Smooth muscle cell (in vitro differentiated cells): ENCODE measurements at regions not wholly inside any gene's neighbourhood (a gene's known extent, or its start where the extent isn't known, plus 50 kb on each side); places are given as distances from the start of the nearest gene placed in this dataset.

Experiments used
- DNase-seq: peaks from one replicate; lab custom pipeline; 2025; ENCODE audit not compliant: unreplicated experiment; lab: John Stamatoyannopoulos, UW
- H2AFZ ChIP-seq: fragments of 200-600 bp; sonication (generic); 2 replicates; pipeline ENCODE4 v1.6.0; 2016; ENCODE audit warnings: antibody characterized with exemption, low read depth, mild to moderate bottlenecking
- H3F3A ChIP-seq: fragments of 200-600 bp; sonication (generic); 2 replicates; pipeline ENCODE4 v1.6.0; 2017; ENCODE audit warnings: antibody characterized with exemption, low read depth
- H3K27ac ChIP-seq: fragments of 200-600 bp; sonication (generic); 2 replicates; pipeline ENCODE4 v1.5.1; 2016; ENCODE audit warnings: low read depth, mild to moderate bottlenecking
- H3K27me3 ChIP-seq: fragments of 200-600 bp; sonication (generic); 2 replicates; pipeline ENCODE4 v1.6.1; 2016; ENCODE audit warnings: low read depth, mild to moderate bottlenecking
- H3K36me3 ChIP-seq: fragments of 200-600 bp; sonication (generic); 2 replicates; pipeline ENCODE4 v1.5.1; 2016; ENCODE audit warnings: low read depth
- H3K4me1 ChIP-seq: fragments of 200-600 bp; sonication (generic); 2 replicates; pipeline ENCODE4 v1.5.1; 2016; ENCODE audit warnings: low read depth
- H3K4me2 ChIP-seq: fragments of 200-600 bp; sonication (generic); 2 replicates; pipeline ENCODE4 v1.6.0; 2016; ENCODE audit warnings: mild to moderate bottlenecking
- H3K4me3 ChIP-seq: fragments of 200-600 bp; sonication (generic); 2 replicates; pipeline ENCODE4 v1.5.1; 2016; ENCODE audit warnings: mild to moderate bottlenecking
- H3K79me2 ChIP-seq: fragments of 200-600 bp; sonication (generic); 2 replicates; pipeline ENCODE4 v1.6.0; 2016; ENCODE audit warnings: low read depth, mild to moderate bottlenecking
- H3K9ac ChIP-seq: fragments of 200-600 bp; sonication (generic); 2 replicates; pipeline ENCODE4 v1.6.0; 2016; ENCODE audit warnings: low read depth
- H3K9me3 ChIP-seq: fragments of 200-600 bp; sonication (generic); replicated peaks from 2 replicates; pipeline ENCODE4 v1.5.1; 2016; ENCODE audit warnings: low read depth
- H4K20me1 ChIP-seq: fragments of 200-600 bp; sonication (generic); 2 replicates; pipeline ENCODE4 v1.6.0; 2016; ENCODE audit warnings: low read depth
- CTCF ChIP-seq: fragments of 200-600 bp; sonication (generic); IDR thresholded peaks from 2 replicates; pipeline ENCODE4 v1.5.1; 2017; ENCODE audit warnings: borderline replicate concordance, mild to moderate bottlenecking, antibody characterized with exemption; ENCODE audit not compliant: insufficient read depth, poor library complexity, severe bottlenecking
- WGBS: methylation state at CpG from one replicate; pipeline ENCODE4 v1.1.7; 2016; ENCODE audit warnings: low lambda C conversion rate; 5-methylcytosine and 5-hydroxymethylcytosine counted together

- no peaks in the 10 kb centered on the region for H3K9me3 ChIP-seq
- no peak overlapping the region for H3K4me2 ChIP-seq
- H3K79me2 ChIP-seq: no peaks in the 10 kb centered on the region
- H3K9ac ChIP-seq: no peak overlapping the region
- H3K4me3 ChIP-seq: no peak overlapping the region
- TF ChIP-seq CTCF: no peak
- no peaks in the 10 kb centered on the region for H4K20me1 ChIP-seq
- no peaks in the 10 kb centered on the region for H3K36me3 ChIP-seq
- peaks cover 7% of the 10 kb centered on the region for H3K4me1 ChIP-seq
- no peaks in the 10 kb centered on the region for H3F3A ChIP-seq
- no peaks in the 10 kb centered on the region for H3K27me3 ChIP-seq
- H2AFZ ChIP-seq: no peak overlapping the region
- H3K27ac ChIP-seq: no peak overlapping the region
- 86% methylated on average over 3 of the region's 3 CpGs for WGBS
- DNase-seq: no peak
Observed at GRCh38 chr4:156659983-156660382, 311.6 kb downstream of the PDGFC start.

GRCh38 chr4:156659570-156659969 lies 312.0 kb downstream of the PDGFC start:
- Histone ChIP-seq H3K9ac (no peak overlapping the region), H3K27me3 (no peaks in the 10 kb centered on the region), H3K4me1 (peaks cover 7% of the 10 kb centered on the region), H3F3A (no peaks in the 10 kb centered on the region), H4K20me1 (no peaks in the 10 kb centered on the region), H3K79me2 (no peaks in the 10 kb centered on the region), H3K9me3 (no peaks in the 10 kb centered on the region), H3K4me3 (no peak overlapping the region), H2AFZ (no peak overlapping the region), H3K36me3 (no peaks in the 10 kb centered on the region), H3K27ac (no peak overlapping the region), H3K4me2 (no peak overlapping the region)
- 65% methylated on average over 2 of the region's 2 CpGs for WGBS
- TF ChIP-seq CTCF: no peak
- DNase-seq: no peak

DNA sequence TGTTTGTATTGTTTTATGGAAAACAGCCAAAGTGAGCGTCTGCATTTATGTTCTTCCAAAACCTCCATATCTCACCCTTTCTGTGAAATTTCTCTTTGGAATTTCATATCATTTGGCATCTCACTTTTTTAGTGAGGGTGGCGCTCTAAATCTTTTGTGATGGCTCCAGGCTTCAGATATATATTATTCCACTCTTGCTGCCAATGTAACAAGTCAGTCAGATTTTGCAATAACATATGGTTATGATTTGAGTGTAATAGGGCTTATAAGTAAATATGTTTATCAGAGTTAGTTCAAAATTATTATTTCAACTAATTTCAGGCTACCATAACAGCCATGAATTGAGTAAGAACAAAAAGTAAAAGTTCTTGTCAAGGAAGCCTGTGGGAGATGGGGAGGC lies 314.7 kb downstream of the PDGFC start:
- H3K27me3 ChIP-seq: no peaks in the 10 kb centered on the region
- H3K4me2 ChIP-seq: no peak overlapping the region
- no peak overlapping the region for H3K4me3 ChIP-seq
- no peaks in the 10 kb centered on the region for H3K4me1 ChIP-seq
- peak overlapping the region; percentile 64 for H2AFZ ChIP-seq
- H3K9me3 ChIP-seq: peaks cover 3% of the 10 kb centered on the region
- H3K36me3 ChIP-seq: no peaks in the 10 kb centered on the region
- H3K9ac ChIP-seq: no peak overlapping the region
- no peaks in the 10 kb centered on the region for H4K20me1 ChIP-seq
- no peak for TF ChIP-seq CTCF
- 98% methylated on average over 2 of the region's 2 CpGs for WGBS
- DNase-seq: no peak
- no peaks in the 10 kb centered on the region for H3F3A ChIP-seq
- H3K27ac ChIP-seq: no peak overlapping the region
- H3K79me2 ChIP-seq: no peaks in the 10 kb centered on the region

GRCh38 chr4:156654410-156654809 lies 317.2 kb downstream of the PDGFC start:
- DNase-seq: no peak
- H3K79me2 ChIP-seq: no peaks in the 10 kb centered on the region
- no peak for TF ChIP-seq CTCF

More at GRCh38 chr4:156654410-156654809, 317.2 kb downstream of the PDGFC start:
- WGBS: 97% methylated on average over 5 of the region's 5 CpGs
- Histone ChIP-seq H3K4me3 (no peak overlapping the region), H3K27ac (no peak overlapping the region), H3K4me2 (no peak overlapping the region), H3K9ac (no peak overlapping the region), H3K4me1 (no peaks in the 10 kb centered on the region), H3K27me3 (no peaks in the 10 kb centered on the region), H2AFZ (no peak overlapping the region), H3F3A (no peaks in the 10 kb centered on the region), H4K20me1 (no peaks in the 10 kb centered on the region), H3K36me3 (no peaks in the 10 kb centered on the region), H3K9me3 (peaks cover 6% of the 10 kb centered on the region)
